Immature natural killer cell (primary cell): ENCODE measurements at regions not wholly inside any gene's neighbourhood (a gene's known extent, or its start where the extent isn't known, plus 50 kb on each side); places are given as distances from the start of the nearest gene placed in this dataset.

Experiments
- DNase-seq, 3 donors: peaks; one replicate each; pipeline ENCODE4 v3.0.0; 2022; ENCODE audit warnings: mixed read lengths in 1 of 3
- H3K27ac Mint-ChIP-seq, 6 donors: one replicate each; pipeline ENCODE4 v1.8.0; 2020; ENCODE audit warnings: mixed read lengths in 6 of 6, mild to moderate bottlenecking in 5 of 6, inconsistent platforms in 4 of 6, moderate library complexity in 3 of 6
- H3K27me3 Mint-ChIP-seq, 3 donors: one replicate each; pipeline ENCODE4 v1.8.0; 2020 to 2021; ENCODE audit warnings: low read depth in 3 of 3, mild to moderate bottlenecking in 3 of 3, mixed read lengths in 3 of 3, moderate library complexity in 3 of 3, inconsistent platforms in 1 of 3
- H3K36me3 Mint-ChIP-seq, 3 donors: one replicate each; pipeline ENCODE4 v1.8.0; 2020; ENCODE audit warnings: mixed read lengths in 3 of 3, inconsistent platforms in 2 of 3, mild to moderate bottlenecking in 2 of 3
- H3K4me1 Mint-ChIP-seq, 2 donors: one replicate each; pipeline ENCODE4 v1.8.0; 2020; ENCODE audit warnings: inconsistent platforms in 2 of 2, mild to moderate bottlenecking in 2 of 2, mixed read lengths in 2 of 2, moderate library complexity in 1 of 2
- H3K4me3 Mint-ChIP-seq, 5 donors: one replicate each; pipeline ENCODE4 v1.8.0; 2020; ENCODE audit warnings: mild to moderate bottlenecking in 5 of 5, mixed read lengths in 5 of 5, inconsistent platforms in 3 of 5, moderate library complexity in 3 of 5
- H3K9me3 Mint-ChIP-seq, 6 donors: one replicate each; pipeline ENCODE4 v1.8.0; 2020; ENCODE audit warnings: mild to moderate bottlenecking in 6 of 6, mixed read lengths in 6 of 6, inconsistent platforms in 4 of 6, moderate library complexity in 3 of 6

GRCh38 chr4:35237924-35238323 lies 1006.4 kb downstream of the ARAP2 start:
- H3K36me3 Mint-ChIP-seq, result peaks cover 0 to 3% (median 0%) of the 10 kb centered on the region in 3 donors
- peaks cover 2 to 20% (median 8%) of the 10 kb centered on the region in 6 donors for H3K9me3 Mint-ChIP-seq
- H3K4me1 Mint-ChIP-seq, result no peaks in the 10 kb centered on the region
- no peaks in the 10 kb centered on the region for H3K27me3 Mint-ChIP-seq
- no peak overlapping the region for H3K4me3 Mint-ChIP-seq
- no peak overlapping the region for H3K27ac Mint-ChIP-seq
- DNase-seq, result no peak

GRCh38 chr4:35238793-35239192 lies 1005.5 kb downstream of the ARAP2 start:
- Mint-ChIP-seq H3K4me3 (no peak overlapping the region), H3K4me1 (no peaks in the 10 kb centered on the region), H3K27me3 (no peaks in the 10 kb centered on the region), H3K27ac (no peak overlapping the region), H3K9me3 (peaks cover 2 to 18% (median 7%) of the 10 kb centered on the region in 6 donors), H3K36me3 (peaks cover 0 to 3% (median 0%) of the 10 kb centered on the region in 3 donors)
- no peak for DNase-seq

GRCh38 chr4:35246493-35246892 lies 997.8 kb downstream of the ARAP2 start:
- H3K4me1 Mint-ChIP-seq, result no peaks in the 10 kb centered on the region
- H3K27me3 Mint-ChIP-seq, result no peaks in the 10 kb centered on the region
- no peak for DNase-seq
- H3K27ac Mint-ChIP-seq, result no peak overlapping the region
- H3K36me3 Mint-ChIP-seq, result no peaks in the 10 kb centered on the region
- no peak overlapping the region for H3K4me3 Mint-ChIP-seq
- peaks cover 0 to 18% (median 6%) of the 10 kb centered on the region in 6 donors for H3K9me3 Mint-ChIP-seq

- H3K36me3 Mint-ChIP-seq, result no peaks in the 10 kb centered on the region
- no peak overlapping the region for H3K27ac Mint-ChIP-seq
- no peaks in the 10 kb centered on the region for H3K27me3 Mint-ChIP-seq
- no peak overlapping the region for H3K4me3 Mint-ChIP-seq
- H3K9me3 Mint-ChIP-seq, result peaks cover 0 to 18% (median 6%) of the 10 kb centered on the region in 6 donors
- no peaks in the 10 kb centered on the region for H3K4me1 Mint-ChIP-seq
- DNase-seq, result no peak
Measured at GRCh38 chr4:35247047-35247446, 997.3 kb downstream of the ARAP2 start.

GRCh38 chr4:35250331-35250730 lies 994.0 kb downstream of the ARAP2 start:
- Mint-ChIP-seq H3K36me3 (no peaks in the 10 kb centered on the region), H3K27me3 (no peaks in the 10 kb centered on the region), H3K4me1 (no peaks in the 10 kb centered on the region), H3K4me3 (no peak overlapping the region), H3K27ac (no peak overlapping the region), H3K9me3 (peaks cover 0 to 6% (median 3%) of the 10 kb centered on the region in 6 donors)
- no peak for DNase-seq

GRCh38 chr4:35250761-35251160 lies 993.6 kb downstream of the ARAP2 start:
- Mint-ChIP-seq H3K27ac (no peak overlapping the region), H3K4me3 (no peak overlapping the region), H3K4me1 (no peaks in the 10 kb centered on the region), H3K27me3 (no peaks in the 10 kb centered on the region), H3K9me3 (peaks cover 0 to 6% (median 3%) of the 10 kb centered on the region in 6 donors), H3K36me3 (no peaks in the 10 kb centered on the region)
- DNase-seq, result no peak

- Mint-ChIP-seq H3K27me3 (no peaks in the 10 kb centered on the region), H3K4me1 (no peaks in the 10 kb centered on the region)
Measured at GRCh38 chr4:35252071-35252470, 992.2 kb downstream of the ARAP2 start.

GRCh38 chr4:35252866-35253265 lies 991.4 kb downstream of the ARAP2 start:
- Mint-ChIP-seq H3K9me3 (peaks cover 0 to 6% (median 4%) of the 10 kb centered on the region in 6 donors), H3K27ac (no peak overlapping the region), H3K4me1 (no peaks in the 10 kb centered on the region), H3K36me3 (no peaks in the 10 kb centered on the region), H3K27me3 (no peaks in the 10 kb centered on the region), H3K4me3 (no peak overlapping the region)
- DNase-seq, result no peak

More at GRCh38 chr4:35252071-35252470, 992.2 kb downstream of the ARAP2 start:
- H3K4me3 Mint-ChIP-seq, result no peak overlapping the region
- H3K27ac Mint-ChIP-seq, result no peak overlapping the region
- no peak for DNase-seq
- H3K36me3 Mint-ChIP-seq, result no peaks in the 10 kb centered on the region
- peaks cover 0 to 6% (median 3%) of the 10 kb centered on the region in 6 donors for H3K9me3 Mint-ChIP-seq

GRCh38 chr4:35253331-35253730 lies 991.0 kb downstream of the ARAP2 start:
- peaks cover 0 to 6% (median 4%) of the 10 kb centered on the region in 6 donors for H3K9me3 Mint-ChIP-seq
- H3K27ac Mint-ChIP-seq, result no peak overlapping the region
- no peak overlapping the region for H3K4me3 Mint-ChIP-seq
- no peaks in the 10 kb centered on the region for H3K27me3 Mint-ChIP-seq
- H3K4me1 Mint-ChIP-seq, result no peaks in the 10 kb centered on the region
- no peak for DNase-seq
- no peaks in the 10 kb centered on the region for H3K36me3 Mint-ChIP-seq

GRCh38 chr4:35286434-35286833 lies 957.9 kb downstream of the ARAP2 start:
- H3K27ac Mint-ChIP-seq, result no peak overlapping the region
- peaks cover 0 to 17% (median 4%) of the 10 kb centered on the region in 6 donors for H3K9me3 Mint-ChIP-seq
- H3K4me3 Mint-ChIP-seq, result no peak overlapping the region
- no peak for DNase-seq
- no peaks in the 10 kb centered on the region for H3K36me3 Mint-ChIP-seq
- H3K27me3 Mint-ChIP-seq, result peaks cover 0 to 5% (median 1%) of the 10 kb centered on the region in 3 donors
- H3K4me1 Mint-ChIP-seq, result no peaks in the 10 kb centered on the region

GRCh38 chr4:35300996-35301774 lies 943.1 kb downstream of the ARAP2 start:
- H3K9me3 Mint-ChIP-seq, result peaks cover 0 to 5% (median 1%) of the 10 kb centered on the region in 6 donors
- no peak for DNase-seq
- H3K4me1 Mint-ChIP-seq, result no peaks in the 10 kb centered on the region
- H3K36me3 Mint-ChIP-seq, result no peaks in the 10 kb centered on the region
- no peak overlapping the region for H3K4me3 Mint-ChIP-seq
- H3K27ac Mint-ChIP-seq, result no peak overlapping the region
- peaks cover 0 to 1% (median 0%) of the 10 kb centered on the region in 3 donors for H3K27me3 Mint-ChIP-seq

- H3K27ac Mint-ChIP-seq, result no peak overlapping the region
- DNase-seq, result no peak
- H3K4me3 Mint-ChIP-seq, result no peak overlapping the region
- no peaks in the 10 kb centered on the region for H3K36me3 Mint-ChIP-seq
- no peaks in the 10 kb centered on the region for H3K4me1 Mint-ChIP-seq
- H3K27me3 Mint-ChIP-seq, result peaks cover 0 to 2% (median 0%) of the 10 kb centered on the region in 3 donors
- peaks cover 0 to 6% (median under 1%) of the 10 kb centered on the region in 6 donors for H3K9me3 Mint-ChIP-seq
Measured at GRCh38 chr4:35315419-35315818, 928.9 kb downstream of the ARAP2 start.

GRCh38 chr4:35325908-35326453 lies 918.3 kb downstream of the ARAP2 start:
- H3K36me3 Mint-ChIP-seq, result no peaks in the 10 kb centered on the region
- H3K9me3 Mint-ChIP-seq, result peaks cover 0 to 5% (median under 1%) of the 10 kb centered on the region in 6 donors
- H3K4me1 Mint-ChIP-seq, result no peaks in the 10 kb centered on the region
- no peak for DNase-seq
- H3K4me3 Mint-ChIP-seq, result no peak overlapping the region
- peaks cover 0 to 1% (median 0%) of the 10 kb centered on the region in 3 donors for H3K27me3 Mint-ChIP-seq
- no peak overlapping the region for H3K27ac Mint-ChIP-seq

- no peak overlapping the region for H3K4me3 Mint-ChIP-seq
- no peaks in the 10 kb centered on the region for H3K36me3 Mint-ChIP-seq
- peaks cover 2 to 24% (median 7%) of the 10 kb centered on the region in 6 donors for H3K9me3 Mint-ChIP-seq
- no peak overlapping the region for H3K27ac Mint-ChIP-seq
- H3K4me1 Mint-ChIP-seq, result no peaks in the 10 kb centered on the region
- DNase-seq, result no peak
- H3K27me3 Mint-ChIP-seq, result no peaks in the 10 kb centered on the region
Measured at GRCh38 chr4:35342833-35343232, 901.5 kb downstream of the ARAP2 start.
